Muscle layer of colon (tissue), 2 donors: ENCODE measurements at regions not wholly inside any gene's neighbourhood (a gene's known extent, or its start where the extent isn't known, plus 50 kb on each side); places are given as distances from the start of the nearest gene placed in this dataset.

ENCODE experiments used
- H3K27ac ChIP-seq: one replicate; pipeline ENCODE4 v1.7.0; 2013; ENCODE audit warnings: low read depth, mild to moderate bottlenecking, low read length, moderate library complexity
- H3K27me3 ChIP-seq, 2 donors: one replicate each; pipeline ENCODE4 v1.7.0; 2013; ENCODE audit warnings: low read length in 2 of 2, mild to moderate bottlenecking in 2 of 2; ENCODE audit not compliant: insufficient read depth in 2 of 2, control insufficient read depth in 1 of 2
- H3K36me3 ChIP-seq: one replicate; pipeline ENCODE4 v1.7.0; 2013; ENCODE audit warnings: mild to moderate bottlenecking, low read length; ENCODE audit not compliant: insufficient read depth
- H3K4me1 ChIP-seq: one replicate; pipeline ENCODE4 v1.7.0; 2013; ENCODE audit warnings: mild to moderate bottlenecking, low read length; ENCODE audit not compliant: insufficient read depth
- H3K4me3 ChIP-seq, 2 donors: one replicate each; pipeline ENCODE4 v1.7.0; 2013; ENCODE audit warnings: low read length in 2 of 2, low read depth in 1 of 2, mild to moderate bottlenecking in 1 of 2, moderate library complexity in 1 of 2
- H3K9ac ChIP-seq: one replicate; pipeline ENCODE4 v1.7.0; 2013; ENCODE audit warnings: low read length
- H3K9me3 ChIP-seq: one replicate; pipeline ENCODE4 v1.7.0; 2013; ENCODE audit warnings: mild to moderate bottlenecking, low read length
- donor health status: abdominal sarcoma.
- donor health status: Adenocarcinoma of cecum.

DNA sequence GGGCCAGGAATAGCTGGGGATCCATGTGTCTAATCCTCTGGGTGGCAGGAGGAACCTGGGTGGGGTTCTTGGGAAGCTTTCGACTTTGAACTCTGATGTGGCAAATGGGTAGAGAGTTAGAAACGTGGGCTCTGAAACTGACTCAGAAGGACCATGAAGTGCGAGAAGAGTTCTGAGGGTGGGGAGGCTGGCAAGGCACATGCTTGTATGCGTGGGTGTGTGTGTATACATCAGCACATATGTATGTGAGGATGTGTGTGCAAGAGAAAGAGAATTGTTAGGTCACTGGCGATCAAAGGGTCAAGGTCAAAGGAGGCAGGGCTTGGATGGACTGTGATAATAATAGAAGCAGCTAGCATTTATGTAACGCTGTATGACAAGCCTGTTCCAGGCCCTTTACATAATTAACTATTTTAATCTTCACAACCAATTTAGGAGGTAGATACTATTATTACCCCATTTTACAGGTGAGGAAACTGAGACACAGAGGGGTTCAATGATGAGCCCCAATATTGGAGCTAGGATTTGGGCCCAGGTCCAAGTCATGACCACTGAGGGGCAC, 84.5 kb upstream of the POU3F1 start:
- Histone ChIP-seq H3K4me1 (no peaks in the 10 kb centered on the region), H3K27ac (no peak overlapping the region), H3K4me3 (no peak overlapping the region), H3K9me3 (no peaks in the 10 kb centered on the region), H3K36me3 (no peaks in the 10 kb centered on the region), H3K27me3 (peaks cover 14 to 57% of the 10 kb centered on the region in 2 donors), H3K9ac (no peak overlapping the region)

DNA sequence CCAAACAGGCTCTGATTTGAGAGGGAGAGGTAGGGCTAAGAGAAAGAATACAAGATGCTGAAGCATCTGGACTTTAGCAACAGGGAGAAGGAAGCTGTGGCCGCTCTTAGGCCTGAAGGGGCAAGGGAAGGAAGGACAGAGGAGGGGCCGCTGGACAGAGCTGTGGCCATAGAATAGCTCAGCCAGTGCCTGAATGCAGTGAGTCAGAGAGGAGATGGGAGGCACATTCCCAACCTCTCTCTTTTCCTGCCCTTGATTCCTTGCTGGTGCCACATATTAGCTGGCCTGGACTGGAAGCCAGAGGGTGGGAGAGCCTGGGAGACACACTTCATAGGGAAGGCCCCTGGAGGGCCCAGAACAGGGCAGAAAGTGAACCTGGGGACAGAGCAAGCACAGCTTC, 83.4 kb upstream of the POU3F1 start:
- H3K27ac ChIP-seq, result no peak overlapping the region
- no peaks in the 10 kb centered on the region for H3K4me1 ChIP-seq
- peaks cover 6 to 46% of the 10 kb centered on the region in 2 donors for H3K27me3 ChIP-seq
- no peaks in the 10 kb centered on the region for H3K9me3 ChIP-seq
- H3K4me3 ChIP-seq, result no peak overlapping the region
- H3K36me3 ChIP-seq, result no peaks in the 10 kb centered on the region
- no peak overlapping the region for H3K9ac ChIP-seq

DNA sequence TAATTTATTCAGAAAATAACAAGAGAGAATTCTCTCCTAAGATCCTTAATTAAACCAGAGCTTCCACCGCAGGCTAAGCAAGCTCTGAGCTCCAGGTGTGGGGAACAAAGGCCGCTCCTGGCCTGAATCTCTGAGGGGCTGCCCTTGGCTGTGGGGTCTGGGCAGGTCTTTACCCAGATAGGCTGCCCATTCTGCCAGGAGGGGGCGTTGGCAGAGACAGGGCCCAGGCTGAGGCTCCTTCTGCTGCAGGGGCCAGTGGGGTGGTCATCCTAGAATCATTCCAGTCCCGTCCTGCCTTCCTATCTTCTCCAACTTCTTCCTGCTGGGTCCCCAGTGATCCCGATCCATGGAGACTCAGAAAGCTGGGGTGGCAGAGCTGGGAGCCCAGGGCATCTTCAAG, 82.9 kb upstream of the POU3F1 start:
- H3K9me3 ChIP-seq, result no peaks in the 10 kb centered on the region
- no peak overlapping the region for H3K9ac ChIP-seq
- H3K27ac ChIP-seq, result no peak overlapping the region
- no peak overlapping the region for H3K4me3 ChIP-seq
- H3K27me3 ChIP-seq, result peaks cover 4 to 41% of the 10 kb centered on the region in 2 donors
- H3K36me3 ChIP-seq, result no peaks in the 10 kb centered on the region
- no peaks in the 10 kb centered on the region for H3K4me1 ChIP-seq

DNA sequence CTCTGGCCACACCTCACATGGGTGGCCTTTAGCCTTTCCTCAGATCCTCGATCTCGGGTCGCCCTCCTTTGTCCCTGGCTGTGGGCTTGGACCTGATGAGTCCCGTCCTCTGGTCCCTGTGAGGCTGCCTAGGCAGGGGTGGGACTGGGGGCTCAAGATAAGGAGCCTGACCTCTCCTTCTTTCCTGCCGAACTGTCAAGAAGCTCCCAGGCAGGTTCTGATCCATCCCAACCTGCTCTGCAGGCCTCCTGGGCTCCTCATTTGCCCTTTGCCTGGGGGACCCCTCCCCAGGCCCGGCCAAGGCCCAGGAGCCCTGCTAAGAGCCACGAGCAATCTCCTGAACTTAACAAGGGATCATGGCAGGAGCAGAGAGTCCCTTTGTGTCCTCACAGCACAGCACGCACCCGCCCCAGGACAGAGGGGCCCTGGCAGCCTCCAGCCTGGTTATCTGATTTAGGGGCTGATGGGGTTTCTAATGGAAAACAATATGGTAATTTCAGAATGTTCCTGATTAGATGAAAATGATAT, 82.4 kb upstream of the POU3F1 start:
- Histone ChIP-seq H3K9ac (no peak overlapping the region), H3K9me3 (no peaks in the 10 kb centered on the region), H3K36me3 (no peaks in the 10 kb centered on the region), H3K27me3 (peaks cover 4 to 37% of the 10 kb centered on the region in 2 donors), H3K4me1 (no peaks in the 10 kb centered on the region), H3K27ac (no peak overlapping the region), H3K4me3 (no peak overlapping the region)

DNA sequence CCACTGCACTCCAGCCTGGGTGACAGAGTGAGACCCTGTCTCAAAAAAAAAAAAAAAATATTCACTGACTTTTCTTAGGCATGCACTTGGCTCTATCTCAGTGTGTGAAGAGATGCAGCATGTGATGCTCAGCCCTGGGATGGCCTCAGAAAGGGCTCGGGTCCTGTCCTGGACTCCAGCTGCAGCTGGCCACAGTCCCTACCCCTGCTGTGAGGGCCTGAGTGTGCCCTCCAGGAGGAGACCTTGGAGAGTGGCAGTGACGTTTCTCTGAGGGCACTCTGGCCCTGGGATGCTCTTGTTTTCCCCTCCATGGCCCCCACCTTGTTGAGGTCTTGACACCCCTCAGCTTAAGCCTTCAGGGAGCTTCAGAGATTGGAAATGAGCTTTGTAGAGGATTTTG, 81.9 kb upstream of the POU3F1 start:
- H3K9ac ChIP-seq, result no peak overlapping the region
- peaks cover 4 to 37% of the 10 kb centered on the region in 2 donors for H3K27me3 ChIP-seq
- no peak overlapping the region for H3K27ac ChIP-seq
- no peaks in the 10 kb centered on the region for H3K36me3 ChIP-seq
- H3K4me1 ChIP-seq, result no peaks in the 10 kb centered on the region
- no peak overlapping the region for H3K4me3 ChIP-seq
- no peaks in the 10 kb centered on the region for H3K9me3 ChIP-seq

DNA sequence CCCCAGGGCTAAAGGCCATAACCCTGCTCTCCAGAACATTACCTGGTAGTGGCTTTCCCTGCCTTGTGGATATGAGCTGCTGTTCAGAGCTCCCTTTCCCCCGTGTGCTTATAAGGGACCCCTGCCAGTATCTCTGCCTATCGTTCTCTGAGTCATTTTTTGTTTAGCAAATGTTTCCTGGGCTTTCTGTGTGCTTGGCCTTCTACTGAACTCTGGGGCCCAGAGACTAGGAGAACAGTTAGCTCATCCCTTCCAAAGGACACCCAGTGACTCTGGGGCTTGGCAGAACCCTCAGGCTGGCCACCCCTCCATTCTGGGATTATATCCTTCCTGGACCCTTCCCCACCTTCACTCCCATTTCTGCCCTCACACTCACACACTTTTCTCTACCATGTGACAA, 80.8 kb upstream of the POU3F1 start:
- Histone ChIP-seq H3K27me3 (peaks cover 0 to 31% of the 10 kb centered on the region in 2 donors), H3K4me1 (no peaks in the 10 kb centered on the region), H3K4me3 (no peak overlapping the region), H3K9me3 (no peaks in the 10 kb centered on the region), H3K27ac (no peak overlapping the region), H3K9ac (no peak overlapping the region), H3K36me3 (no peaks in the 10 kb centered on the region)

DNA sequence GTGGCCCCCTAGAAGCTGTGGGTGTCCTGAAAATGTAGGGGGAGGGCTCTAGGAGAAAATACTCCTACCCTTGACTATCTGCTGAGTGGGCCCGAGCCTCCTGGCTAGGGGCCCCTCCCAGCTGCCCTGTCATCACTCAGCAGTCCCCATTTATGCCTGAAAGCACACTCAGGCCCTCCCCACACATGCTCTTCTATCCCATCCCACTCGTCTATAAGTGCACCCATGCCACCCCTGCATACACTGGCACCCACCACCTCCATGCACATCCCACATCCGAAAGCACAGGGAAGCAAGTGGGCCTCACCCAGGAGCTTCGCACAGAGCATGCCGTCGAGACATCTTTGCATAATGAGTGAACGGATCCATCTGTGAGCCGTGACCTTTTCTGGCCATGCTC, 80.4 kb upstream of the POU3F1 start:
- Histone ChIP-seq H3K27ac (no peak overlapping the region), H3K4me3 (no peak overlapping the region), H3K9ac (no peak overlapping the region), H3K9me3 (no peaks in the 10 kb centered on the region), H3K4me1 (no peaks in the 10 kb centered on the region), H3K27me3 (peaks cover 0 to 29% of the 10 kb centered on the region in 2 donors), H3K36me3 (no peaks in the 10 kb centered on the region)

DNA sequence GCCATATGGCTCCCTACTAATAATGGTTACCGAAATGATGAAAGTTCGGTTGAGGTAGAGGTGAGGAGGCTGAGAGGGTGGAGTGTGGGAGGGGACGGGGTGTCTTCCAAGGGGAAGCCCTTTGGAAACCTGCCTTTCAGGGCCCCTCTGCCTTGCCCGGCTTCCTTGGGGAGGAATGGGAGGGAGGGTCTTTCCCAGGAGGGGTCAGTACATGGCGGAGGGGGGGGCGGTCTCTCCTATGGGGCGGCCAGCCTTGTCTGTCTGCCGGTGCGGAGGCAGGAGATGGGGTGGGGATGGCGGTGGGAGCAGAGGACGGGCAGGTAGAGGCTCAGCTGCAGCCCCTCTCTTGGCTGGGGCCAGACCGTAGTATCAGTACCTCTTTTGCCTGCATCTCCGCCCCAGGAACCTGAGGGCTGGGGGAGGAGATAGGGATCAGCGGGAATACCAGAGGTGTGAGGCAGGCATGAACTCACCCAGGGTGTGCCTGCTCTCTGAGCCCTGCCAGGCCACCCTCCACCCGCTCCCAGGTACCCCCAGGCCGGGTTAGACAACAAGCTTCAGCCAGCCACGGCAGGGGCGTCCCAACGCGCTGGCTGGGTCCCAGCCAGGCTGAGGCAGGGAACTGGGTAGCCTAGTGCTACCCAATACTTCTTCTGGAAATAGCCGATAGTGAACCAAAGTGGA, 79.4 kb upstream of the POU3F1 start:
- Histone ChIP-seq H3K27ac (no peak overlapping the region), H3K36me3 (no peaks in the 10 kb centered on the region), H3K4me1 (no peaks in the 10 kb centered on the region), H3K9ac (no peak overlapping the region), H3K4me3 (no peak overlapping the region), H3K27me3 (peaks cover 0 to 19% of the 10 kb centered on the region in 2 donors), H3K9me3 (no peaks in the 10 kb centered on the region)

DNA sequence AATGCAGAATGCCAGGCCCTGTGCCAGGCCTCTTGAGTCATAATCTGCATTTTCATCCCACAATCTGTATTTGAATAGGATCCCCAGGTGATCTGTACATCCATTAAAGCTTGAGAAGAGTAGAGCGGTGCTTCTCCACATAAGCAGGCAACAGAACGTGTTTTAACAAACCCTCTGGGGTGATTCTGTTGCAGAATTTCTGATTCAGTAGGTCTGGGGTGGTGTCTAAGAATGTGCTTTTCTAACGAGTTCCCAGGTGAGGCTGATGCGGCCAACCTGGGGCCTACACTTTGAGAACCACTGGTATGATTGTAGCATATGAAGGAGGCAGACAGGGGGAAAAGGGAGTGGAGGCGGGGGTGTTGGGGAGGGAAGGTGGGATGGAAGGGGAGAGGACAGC, 78.4 kb upstream of the POU3F1 start:
- no peaks in the 10 kb centered on the region for H3K9me3 ChIP-seq
- no peak overlapping the region for H3K4me3 ChIP-seq
- no peaks in the 10 kb centered on the region for H3K36me3 ChIP-seq
- H3K9ac ChIP-seq, result no peak overlapping the region
- H3K4me1 ChIP-seq, result no peaks in the 10 kb centered on the region
- no peak overlapping the region for H3K27ac ChIP-seq
- H3K27me3 ChIP-seq, result peaks cover 0 to 9% of the 10 kb centered on the region in 2 donors

DNA sequence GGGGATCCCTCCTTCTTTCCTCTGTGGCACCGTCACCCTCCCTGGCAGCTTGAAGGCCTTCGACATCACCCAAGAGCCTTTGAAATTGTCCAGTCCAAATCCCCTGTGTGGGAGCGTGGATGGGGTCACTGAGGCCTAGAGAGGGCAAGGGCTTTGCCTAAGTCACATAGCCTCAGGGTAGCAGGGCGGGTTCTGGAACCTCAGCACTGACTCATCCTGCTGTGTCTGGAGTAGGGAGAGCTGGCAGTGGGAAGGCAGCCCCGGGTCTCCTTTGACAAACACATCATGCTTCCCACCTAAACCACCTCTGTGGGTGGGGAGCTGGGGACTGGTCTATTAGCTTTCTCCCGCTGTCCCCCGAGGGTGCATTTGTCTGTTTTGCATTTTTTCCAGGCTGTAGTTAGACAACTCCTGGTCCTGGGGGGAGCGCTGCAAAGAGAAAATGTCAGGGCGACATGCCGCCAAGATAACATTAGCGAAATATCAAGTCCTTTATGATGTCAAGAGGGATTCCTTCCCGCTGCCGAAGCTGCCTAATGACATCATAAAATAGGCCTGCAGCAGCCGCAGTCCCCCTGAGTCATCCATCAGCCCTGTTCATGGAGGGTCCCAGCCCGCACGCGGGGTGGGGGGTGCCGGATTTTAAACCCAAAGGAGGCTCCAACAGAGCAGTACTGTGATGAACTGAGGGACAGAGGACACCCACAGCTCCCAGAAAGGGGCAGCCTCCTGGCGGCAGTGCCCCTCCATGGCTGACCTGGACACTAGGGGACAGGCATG, 77.0 kb upstream of the POU3F1 start:
- Histone ChIP-seq H3K4me1 (no peaks in the 10 kb centered on the region), H3K27ac (no peak overlapping the region), H3K9me3 (no peaks in the 10 kb centered on the region)

DNA sequence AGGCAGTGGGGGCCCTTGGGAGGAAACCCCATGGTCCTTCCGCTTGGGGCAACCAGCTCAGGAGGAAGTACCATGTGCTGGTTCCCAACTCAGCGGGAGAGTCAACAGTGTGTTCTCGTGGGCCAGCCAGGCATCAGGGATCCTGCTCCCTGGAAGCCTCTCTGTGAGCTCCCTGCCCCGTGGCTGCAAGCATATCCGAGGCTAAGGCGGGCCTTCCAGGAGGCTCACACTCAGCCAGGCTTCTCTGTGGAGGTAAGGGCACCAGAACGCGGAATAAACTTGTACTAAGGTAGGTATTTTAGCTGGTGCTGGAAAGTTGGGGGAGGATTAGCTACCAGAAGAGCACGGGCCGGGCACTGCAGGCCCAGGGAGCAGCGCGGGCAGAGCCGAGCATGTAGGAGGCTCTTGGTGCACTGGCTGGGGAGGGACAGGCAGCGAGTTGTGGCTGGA, 74.7 kb upstream of the POU3F1 start:
- Histone ChIP-seq H3K4me1 (no peaks in the 10 kb centered on the region), H3K9me3 (no peaks in the 10 kb centered on the region), H3K27me3 (no peaks in the 10 kb centered on the region), H3K4me3 (no peak overlapping the region), H3K9ac (no peak overlapping the region), H3K27ac (no peak overlapping the region), H3K36me3 (no peaks in the 10 kb centered on the region)

More for the DNA sequence above, 77.0 kb upstream of the POU3F1 start:
- no peak overlapping the region for H3K9ac ChIP-seq
- H3K36me3 ChIP-seq, result no peaks in the 10 kb centered on the region
- no peak overlapping the region for H3K4me3 ChIP-seq
- H3K27me3 ChIP-seq, result peaks cover 0 to under 1% of the 10 kb centered on the region in 2 donors
